ENCODE measurements at regions not wholly inside any gene's neighbourhood (a gene's known extent, or its start where the extent isn't known, plus 50 kb on each side); places are given as distances from the start of the nearest gene placed in this dataset.

- TF ChIP-seq SP1 (IDR thresholded peaks at IDR 0.05; ENCODE audit: low read depth) (no peak), SRF (IDR thresholded peaks at IDR 0.05; ENCODE audit: low read depth) (no peak), CTCF (IDR thresholded peaks at IDR 0.05 in 2 of 3, conservative IDR thresholded peaks at IDR 0.05 in 1 of 3; ENCODE audit: borderline replicate concordance in 1 of 3, insufficient read depth in 1 of 3, low read depth in 2 of 3, low read length in 2 of 3) (no peak)
These were observed 252.9 kb downstream of the SNX13 start (continued) for GRCh38 chr7:17687361-17687760.

DNA sequence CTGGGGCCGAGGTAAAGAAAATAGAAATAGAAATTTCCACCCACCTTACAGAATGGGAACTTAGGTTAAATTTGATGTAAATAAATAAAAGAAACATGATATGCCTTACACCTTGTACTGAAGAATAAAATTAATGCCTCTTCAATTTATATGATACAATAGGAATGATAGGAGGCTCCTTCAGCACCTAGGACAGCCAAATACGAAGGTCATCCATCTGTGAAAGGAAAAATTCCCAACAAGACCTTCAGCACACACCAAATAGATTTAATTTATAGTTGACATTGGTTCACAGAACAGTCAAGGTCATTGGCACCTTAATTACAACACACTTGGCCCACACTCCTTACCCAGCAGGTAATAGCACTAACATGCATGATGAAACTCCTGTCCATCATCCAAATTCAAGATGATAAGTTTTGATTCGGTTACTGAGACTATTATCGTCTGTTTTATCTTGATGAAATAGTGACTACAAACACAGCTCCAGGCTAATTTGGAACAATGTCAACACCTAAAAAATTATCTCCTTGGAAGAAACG lies 250.9 kb downstream of the SNX13 start:
- ATAC-seq, result no peak
- RAD21 ChIA-PET (ENCODE audit: low non-redundant PET in 1 of 2, low total read pairs in 2 of 2, uncharacterized antibody in 2 of 2, unreplicated experiment in 2 of 2), result no interaction called here

More for the DNA sequence above, 250.9 kb downstream of the SNX13 start:
- POLR2A ChIA-PET, result no interaction called here
- H3K4me2 ChIP-seq (ENCODE audit: low read length), result no peak overlapping the region
- DNase-seq (ENCODE audit: low read depth, low spot score), result no peak
- no peak overlapping the region for H2AFZ ChIP-seq (ENCODE audit: low read depth, low read length, poor library complexity, severe bottlenecking)
- peaks cover 2% of the 10 kb centered on the region; the same call in 1 of the 2 replicates for H3K9me2 ChIP-seq (ENCODE audit: insufficient read depth)
- no peaks in the 10 kb centered on the region for H3K9me3 ChIP-seq (ENCODE audit: control insufficient read depth in 1 of 2, insufficient read depth in 1 of 2, low read depth in 1 of 2, low read length in 2 of 2)
- TF ChIP-seq, protein P1, sequence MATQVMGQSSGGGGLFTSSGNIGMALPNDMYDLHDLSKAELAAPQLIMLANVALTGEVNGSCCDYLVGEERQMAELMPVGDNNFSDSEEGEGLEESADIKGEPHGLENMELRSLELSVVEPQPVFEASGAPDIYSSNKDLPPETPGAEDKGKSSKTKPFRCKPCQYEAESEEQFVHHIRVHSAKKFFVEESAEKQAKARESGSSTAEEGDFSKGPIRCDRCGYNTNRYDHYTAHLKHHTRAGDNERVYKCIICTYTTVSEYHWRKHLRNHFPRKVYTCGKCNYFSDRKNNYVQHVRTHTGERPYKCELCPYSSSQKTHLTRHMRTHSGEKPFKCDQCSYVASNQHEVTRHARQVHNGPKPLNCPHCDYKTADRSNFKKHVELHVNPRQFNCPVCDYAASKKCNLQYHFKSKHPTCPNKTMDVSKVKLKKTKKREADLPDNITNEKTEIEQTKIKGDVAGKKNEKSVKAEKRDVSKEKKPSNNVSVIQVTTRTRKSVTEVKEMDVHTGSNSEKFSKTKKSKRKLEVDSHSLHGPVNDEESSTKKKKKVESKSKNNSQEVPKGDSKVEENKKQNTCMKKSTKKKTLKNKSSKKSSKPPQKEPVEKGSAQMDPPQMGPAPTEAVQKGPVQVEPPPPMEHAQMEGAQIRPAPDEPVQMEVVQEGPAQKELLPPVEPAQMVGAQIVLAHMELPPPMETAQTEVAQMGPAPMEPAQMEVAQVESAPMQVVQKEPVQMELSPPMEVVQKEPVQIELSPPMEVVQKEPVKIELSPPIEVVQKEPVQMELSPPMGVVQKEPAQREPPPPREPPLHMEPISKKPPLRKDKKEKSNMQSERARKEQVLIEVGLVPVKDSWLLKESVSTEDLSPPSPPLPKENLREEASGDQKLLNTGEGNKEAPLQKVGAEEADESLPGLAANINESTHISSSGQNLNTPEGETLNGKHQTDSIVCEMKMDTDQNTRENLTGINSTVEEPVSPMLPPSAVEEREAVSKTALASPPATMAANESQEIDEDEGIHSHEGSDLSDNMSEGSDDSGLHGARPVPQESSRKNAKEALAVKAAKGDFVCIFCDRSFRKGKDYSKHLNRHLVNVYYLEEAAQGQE (IDR thresholded peaks at IDR 0.05; ENCODE audit: low read depth), result peak; percentile 31; the same call in 1 of the 2 replicates
- TF ChIP-seq TCF7L2 (IDR thresholded peaks at IDR 0.05; ENCODE audit: borderline replicate concordance, extremely low read depth, insufficient read depth, insufficient read length), result no peak
- no peak for TF ChIP-seq RAD21 (IDR thresholded peaks at IDR 0.05; ENCODE audit: low read depth)
- H3K9ac ChIP-seq (ENCODE audit: low read length), result no peak overlapping the region
- H3K27me3 ChIP-seq (ENCODE audit: insufficient read depth, low read length), result no peaks in the 10 kb centered on the region
- H4K20me1 ChIP-seq (ENCODE audit: insufficient read depth), result no peaks in the 10 kb centered on the region
- H3K4me3 ChIP-seq (replicated peaks in 1 of 2; ENCODE audit: low read depth in 1 of 2, low read length in 2 of 2), result no peak overlapping the region
- H3K27ac ChIP-seq (ENCODE audit: low read depth, low read length), result no peak overlapping the region
- H3K79me2 ChIP-seq (ENCODE audit: insufficient read depth, low read length), result no peaks in the 10 kb centered on the region
- H3K4me1 ChIP-seq (ENCODE audit: control insufficient read depth in 1 of 2, insufficient read depth in 2 of 2, low read length in 2 of 2), result no peaks in the 10 kb centered on the region
- H3K36me3 ChIP-seq (ENCODE audit: control insufficient read depth in 1 of 2, insufficient read depth in 2 of 2, low read length in 2 of 2), result no peaks in the 10 kb centered on the region
- CTCF ChIA-PET, result no interaction called here
- intact Hi-C loops (cut with micrococcal nuclease), result loop anchor here (10.0 kb wide), 1 partner anchor 1985 kb away; no protein-coding TSS in a partner anchor
- BruUV-seq (replicated peaks), result no TSS peak
